Fibroblast of the aortic adventitia (primary cell): ENCODE measurements at regions not wholly inside any gene's neighbourhood (a gene's known extent, or its start where the extent isn't known, plus 50 kb on each side); places are given as distances from the start of the nearest gene placed in this dataset.
"Not testable (repeated sequence)": the region's sequence is repeated elsewhere in the genome, so short reads cannot be mapped to it uniquely, and the experiment has no call there.

Source experiments
- DNase-seq: peaks from one replicate; pipeline ENCODE4 v3.0.0-alpha.2; 2010; ENCODE audit warnings: low read depth
- H3K4me3 ChIP-seq: 2 replicates; pipeline ENCODE4 v1.5.1; 2011; ENCODE audit warnings: low read depth, mild to moderate bottlenecking, control low read depth, low read length, moderate library complexity
- TF ChIP-seq, protein P1 (sequence below): IDR thresholded peaks from 2 replicates; pipeline ENCODE4 v1.5.1; 2011; ENCODE audit warnings: mild to moderate bottlenecking, low read length, control low read depth, inconsistent platforms; ENCODE audit not compliant: insufficient read depth

DNA sequence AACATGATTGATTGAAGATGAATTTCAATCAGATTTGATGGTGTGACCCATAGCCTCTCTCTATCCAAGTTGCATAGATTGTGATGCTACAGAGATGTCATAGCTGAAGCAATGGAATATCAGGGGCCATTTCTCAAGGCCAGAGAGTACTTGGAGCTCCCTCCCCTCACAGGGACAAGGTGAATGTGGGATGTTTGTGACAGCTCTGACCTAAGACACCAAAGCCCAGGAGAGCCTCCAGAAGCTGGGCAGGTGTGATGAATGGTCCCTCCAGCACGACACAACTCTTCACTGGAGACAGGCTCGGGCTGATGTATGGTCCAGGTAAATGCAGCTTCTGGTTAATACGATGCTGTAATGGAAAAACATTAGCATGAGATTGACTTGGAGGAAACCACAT lies 101.0 kb upstream of the ZC3H12A start:
- DNase-seq: no peak
- H3K4me3 ChIP-seq: no peak overlapping the region
- TF ChIP-seq, protein P1, sequence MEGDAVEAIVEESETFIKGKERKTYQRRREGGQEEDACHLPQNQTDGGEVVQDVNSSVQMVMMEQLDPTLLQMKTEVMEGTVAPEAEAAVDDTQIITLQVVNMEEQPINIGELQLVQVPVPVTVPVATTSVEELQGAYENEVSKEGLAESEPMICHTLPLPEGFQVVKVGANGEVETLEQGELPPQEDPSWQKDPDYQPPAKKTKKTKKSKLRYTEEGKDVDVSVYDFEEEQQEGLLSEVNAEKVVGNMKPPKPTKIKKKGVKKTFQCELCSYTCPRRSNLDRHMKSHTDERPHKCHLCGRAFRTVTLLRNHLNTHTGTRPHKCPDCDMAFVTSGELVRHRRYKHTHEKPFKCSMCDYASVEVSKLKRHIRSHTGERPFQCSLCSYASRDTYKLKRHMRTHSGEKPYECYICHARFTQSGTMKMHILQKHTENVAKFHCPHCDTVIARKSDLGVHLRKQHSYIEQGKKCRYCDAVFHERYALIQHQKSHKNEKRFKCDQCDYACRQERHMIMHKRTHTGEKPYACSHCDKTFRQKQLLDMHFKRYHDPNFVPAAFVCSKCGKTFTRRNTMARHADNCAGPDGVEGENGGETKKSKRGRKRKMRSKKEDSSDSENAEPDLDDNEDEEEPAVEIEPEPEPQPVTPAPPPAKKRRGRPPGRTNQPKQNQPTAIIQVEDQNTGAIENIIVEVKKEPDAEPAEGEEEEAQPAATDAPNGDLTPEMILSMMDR: no peak

DNA sequence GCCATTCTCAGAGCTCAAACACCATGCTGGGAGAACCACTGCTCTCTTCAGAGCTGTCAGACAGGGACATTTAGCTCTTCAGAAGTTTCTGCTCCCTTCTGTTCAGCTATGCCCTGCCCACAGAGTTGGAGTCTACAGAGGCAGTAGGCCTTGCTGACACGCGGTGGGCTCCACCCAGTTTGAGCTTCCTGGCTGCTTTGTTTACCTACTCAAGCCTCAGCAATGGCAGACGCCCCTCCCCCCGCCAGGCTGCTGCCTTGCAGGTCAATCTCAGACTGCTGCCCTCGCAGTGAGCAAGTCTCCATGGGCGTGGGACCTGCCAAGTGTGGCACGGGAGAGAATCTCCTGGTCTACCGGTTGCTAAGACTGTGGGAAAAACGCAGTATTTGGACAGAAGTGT lies 93.8 kb upstream of the ZC3H12A start:
- not testable (repeated sequence) for DNase-seq, H3K4me3 ChIP-seq

DNA sequence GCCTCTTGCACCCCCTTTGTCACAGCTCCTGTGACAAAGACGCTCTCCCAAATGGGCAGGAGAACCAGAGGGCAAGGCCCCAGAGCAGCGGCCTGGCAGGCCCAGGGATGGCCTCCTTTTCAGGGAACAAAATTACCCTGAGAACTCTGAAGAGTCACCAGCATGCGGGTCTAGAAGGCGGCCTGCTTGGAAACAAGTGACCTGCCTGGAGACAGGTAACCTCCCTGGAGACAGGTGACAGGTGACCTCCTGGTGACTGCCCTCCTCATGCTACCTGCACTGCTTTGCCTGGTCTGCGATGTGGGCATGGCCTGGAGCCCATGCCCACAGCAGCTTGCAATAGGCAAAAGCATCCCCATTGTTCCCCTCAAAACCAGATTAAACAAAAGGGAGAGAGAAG lies 86.5 kb upstream of the ZC3H12A start:
- no peak overlapping the region for H3K4me3 ChIP-seq
- TF ChIP-seq, protein P1: no peak
- no peak for DNase-seq

DNA sequence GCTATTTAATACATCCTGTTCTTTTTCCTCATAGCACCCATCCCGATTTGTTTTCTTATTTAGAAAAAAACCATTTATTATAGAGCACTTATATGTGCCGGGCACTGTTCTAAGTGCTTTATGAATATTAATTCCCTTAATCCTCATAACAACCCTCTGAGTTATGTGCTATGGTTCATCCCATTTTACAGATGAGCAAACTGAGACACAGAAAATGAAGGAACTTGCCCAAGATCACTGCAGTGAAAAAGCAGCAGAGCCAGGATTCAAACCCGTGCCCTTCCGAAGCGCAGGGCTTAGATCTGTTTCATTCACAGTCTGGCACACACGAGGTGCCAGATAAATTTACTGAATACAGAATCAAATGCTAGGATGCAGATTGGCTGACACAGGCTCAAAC lies 85.1 kb upstream of the ZC3H12A start:
- TF ChIP-seq, protein P1: no peak
- DNase-seq: no peak
- H3K4me3 ChIP-seq: no peak overlapping the region

DNA sequence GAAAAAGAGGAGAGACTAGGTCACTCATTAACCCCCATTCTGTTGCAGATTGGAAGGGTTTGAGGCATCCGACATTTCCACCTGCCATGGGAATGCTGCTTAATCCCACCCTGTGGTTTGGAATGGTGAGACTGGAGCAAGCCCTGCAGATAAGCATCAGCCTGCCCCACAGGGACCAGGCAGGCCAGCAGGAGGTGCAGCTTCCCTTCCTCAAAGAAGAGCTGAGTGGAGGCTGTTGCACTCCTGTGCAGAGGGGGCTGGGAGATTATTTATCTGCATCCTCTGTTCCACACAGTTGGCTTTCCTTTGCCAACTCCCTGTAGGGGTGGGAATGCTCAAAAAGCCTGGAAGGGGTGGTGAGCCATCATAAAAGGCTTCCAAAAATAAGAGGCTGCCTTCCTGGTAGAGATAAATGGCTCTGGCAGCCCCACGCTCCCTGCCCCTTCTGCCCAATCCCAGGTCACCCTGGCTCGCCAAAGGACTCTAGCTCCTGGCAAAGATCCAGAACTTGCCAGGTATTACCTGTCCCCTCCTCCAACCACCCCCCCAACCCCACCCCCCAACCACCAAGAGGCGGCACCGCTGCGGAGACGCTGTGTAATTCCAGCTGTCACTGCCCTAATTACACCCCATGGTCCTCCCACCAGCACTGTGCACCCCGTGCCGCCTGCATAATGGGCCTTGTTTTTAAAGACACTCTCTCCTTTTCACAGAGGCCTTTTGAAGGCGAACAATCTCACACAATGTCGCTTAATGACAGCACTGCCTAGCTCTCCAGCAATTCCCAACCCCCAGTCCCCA lies 83.0 kb upstream of the ZC3H12A start:
- no peak overlapping the region for H3K4me3 ChIP-seq
- no peak for DNase-seq
- TF ChIP-seq, protein P1: no peak

DNA sequence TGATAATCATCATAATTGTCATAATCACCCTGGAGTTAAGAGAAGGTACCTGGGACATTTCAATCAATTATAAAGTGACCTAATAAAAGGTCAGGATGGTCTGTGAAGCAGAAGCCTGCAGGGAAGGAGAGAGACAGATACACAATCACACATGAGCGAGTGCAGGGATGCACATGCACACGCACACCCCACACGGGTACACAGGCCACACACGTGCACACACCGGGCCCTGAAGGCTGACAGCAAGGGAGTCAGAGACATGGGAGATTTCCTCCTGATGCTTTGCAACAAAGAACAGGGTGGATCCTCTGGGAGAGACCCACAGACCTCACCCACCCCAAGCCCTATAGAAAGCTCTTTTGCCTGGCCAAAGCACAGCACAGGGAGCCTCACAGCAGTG lies 82.3 kb upstream of the ZC3H12A start:
- no peak for DNase-seq
- TF ChIP-seq, protein P1: no peak
- no peak overlapping the region for H3K4me3 ChIP-seq

DNA sequence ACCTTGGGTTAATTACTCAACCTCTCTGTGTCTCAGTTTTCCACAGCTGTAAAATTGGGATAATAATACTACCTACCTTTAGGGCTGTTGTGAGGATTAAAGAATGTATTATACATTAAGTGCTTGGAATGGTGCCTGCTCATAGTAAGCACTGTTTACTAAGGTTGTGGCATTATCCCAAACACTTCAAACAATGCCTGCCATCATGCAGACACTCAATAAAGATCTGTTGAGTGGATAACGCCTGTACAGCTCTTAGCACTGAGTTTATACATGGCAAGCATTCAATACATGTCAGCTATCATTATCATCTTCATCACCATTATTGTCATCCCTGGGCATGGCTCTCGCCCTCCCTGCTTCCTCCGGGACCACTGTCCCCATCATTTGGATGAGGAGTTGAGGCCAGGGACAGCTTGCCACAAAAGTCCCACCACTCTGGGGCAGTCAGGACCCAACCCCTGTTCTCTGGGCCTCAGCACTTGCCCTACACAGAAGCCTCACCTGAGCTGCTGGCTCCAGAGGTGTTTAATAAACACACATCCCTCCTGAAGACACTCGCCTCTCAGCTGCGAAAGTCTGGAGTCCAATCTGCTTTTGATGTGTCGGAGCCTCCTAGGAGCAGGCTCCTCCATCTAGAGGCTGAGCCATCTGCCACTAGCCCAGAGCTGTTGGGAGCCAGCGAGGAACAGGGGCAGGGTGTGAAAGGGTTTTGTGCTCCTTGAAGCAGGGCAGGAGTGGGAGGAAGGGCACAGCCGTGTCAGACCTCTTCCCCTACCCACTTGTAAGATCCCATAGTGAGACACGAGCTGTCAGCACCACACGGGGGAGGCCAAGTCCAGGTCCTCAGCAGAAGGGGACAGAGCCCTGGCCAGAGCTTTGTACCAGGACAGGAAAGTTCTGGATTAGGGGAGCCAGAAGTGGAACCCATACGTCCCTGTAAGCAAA lies 80.9 kb upstream of the ZC3H12A start:
- H3K4me3 ChIP-seq: no peak overlapping the region
- TF ChIP-seq, protein P1: no peak
- DNase-seq: no peak
